ENCODE measurements at regions not wholly inside any gene's neighbourhood (a gene's known extent, or its start where the extent isn't known, plus 50 kb on each side); places are given as distances from the start of the nearest gene placed in this dataset.

- H3K27ac ChIP-seq (ENCODE audit: extremely low read length, insufficient read depth, low read length): no peak overlapping the region
- no peaks in the 10 kb centered on the region for H4K20me1 ChIP-seq (ENCODE audit: insufficient read depth, low read length)
- H3K36me3 ChIP-seq (replicated peaks in 1 of 2; ENCODE audit: control insufficient read depth in 1 of 2, insufficient read depth in 2 of 2, low read length in 2 of 2): no peaks in the 10 kb centered on the region
- H2AFZ ChIP-seq (ENCODE audit: low read length): no peak overlapping the region
- peaks cover 40% of the 10 kb centered on the region for H3K9me3 ChIP-seq (ENCODE audit: low read length)
- BruUV-seq (replicated peaks): no TSS peak
- ChIA-PET POLR2A (no interaction called here), CTCF (ENCODE audit: low intra/inter-chr PET ratio, low total read pairs) (no interaction called here)
- DNase-seq (ENCODE audit: low spot score) (no peak), FAIRE-seq (no peak), ATAC-seq (no peak)
- no peaks in the 10 kb centered on the region for H3K79me2 ChIP-seq (ENCODE audit: insufficient read depth, low read length)
- intact Hi-C loops (cut with micrococcal nuclease; ENCODE audit: unreplicated experiment): no loop called here
- H3K9ac ChIP-seq (ENCODE audit: insufficient read depth, low read depth, low read length): no peak overlapping the region
- H3K4me1 ChIP-seq (ENCODE audit: insufficient read depth, low read length): no peaks in the 10 kb centered on the region
- 6% methylated on average over 1 of the region's 1 CpG for WGBS (ENCODE audit: low lambda C conversion rate)
- TF ChIP-seq ZNF782 (CRISPR knock-in tag; IDR thresholded peaks at IDR 0.05; ENCODE audit: borderline replicate concordance) (no peak), POLR2G (IDR thresholded peaks at IDR 0.05; ENCODE audit: low read depth, low read length) (no peak), ZBTB33 (CRISPR knock-in tag; IDR thresholded peaks at IDR 0.05) (no peak), ZMYM2 (CRISPR knock-in tag; IDR thresholded peaks at IDR 0.05) (no peak), ZNF703 (CRISPR knock-in tag; IDR thresholded peaks at IDR 0.05; ENCODE audit: borderline replicate concordance) (no peak), MIXL1 (CRISPR knock-in tag; IDR thresholded peaks at IDR 0.05) (no peak), TOE1 (CRISPR knock-in tag; IDR thresholded peaks at IDR 0.05) (no peak)
- H3K4me3 ChIP-seq (replicated peaks in 1 of 3; ENCODE audit: insufficient read depth in 1 of 3, low read depth in 2 of 3, low read length in 3 of 3): no peak overlapping the region
- no peaks in the 10 kb centered on the region for H3K27me3 ChIP-seq (ENCODE audit: control insufficient read depth in 1 of 2, insufficient read depth in 2 of 2, low read length in 2 of 2)
- H3K4me2 ChIP-seq (ENCODE audit: low read depth, low read length): no peak overlapping the region
- in situ Hi-C loops (cut with HindIII; ENCODE audit: extremely low pct_ligation_motif_present, low pct_unique_long_range_greater_than_20kb): no loop called here
Measured at GRCh38 chr4:179040259-179040658, 1598.0 kb upstream of the AGA start.

- in situ Hi-C loops (cut with HindIII; ENCODE audit: extremely low pct_ligation_motif_present, low pct_unique_long_range_greater_than_20kb) (no loop called here), intact Hi-C loops (cut with micrococcal nuclease; ENCODE audit: unreplicated experiment) (no loop called here)
- Histone ChIP-seq H3K4me2 (ENCODE audit: low read depth, low read length) (no peak overlapping the region), H2AFZ (ENCODE audit: low read length) (no peak overlapping the region), H3K9ac (ENCODE audit: insufficient read depth, low read depth, low read length) (no peak overlapping the region), H3K27ac (ENCODE audit: extremely low read length, insufficient read depth, low read length) (no peak overlapping the region), H4K20me1 (ENCODE audit: insufficient read depth, low read length) (no peaks in the 10 kb centered on the region), H3K4me3 (replicated peaks in 1 of 3; ENCODE audit: insufficient read depth in 1 of 3, low read depth in 2 of 3, low read length in 3 of 3) (no peak overlapping the region), H3K27me3 (ENCODE audit: control insufficient read depth in 1 of 2, insufficient read depth in 2 of 2, low read length in 2 of 2) (no peaks in the 10 kb centered on the region), H3K4me1 (ENCODE audit: insufficient read depth, low read length) (no peaks in the 10 kb centered on the region), H3K9me3 (ENCODE audit: low read length) (peaks cover 26% of the 10 kb centered on the region), H3K79me2 (ENCODE audit: insufficient read depth, low read length) (no peaks in the 10 kb centered on the region), H3K36me3 (replicated peaks in 1 of 2; ENCODE audit: control insufficient read depth in 1 of 2, insufficient read depth in 2 of 2, low read length in 2 of 2) (no peaks in the 10 kb centered on the region)
- CTCF ChIA-PET (ENCODE audit: low intra/inter-chr PET ratio, low total read pairs): no interaction called here
- FAIRE-seq: no peak
- no peak for ATAC-seq
- POLR2A ChIA-PET: no interaction called here
- 2% methylated on average over 6 of the region's 6 CpGs for WGBS (ENCODE audit: low lambda C conversion rate)
- BruUV-seq (replicated peaks): no TSS peak
- no peak for DNase-seq (ENCODE audit: low spot score)
- TF ChIP-seq CREB1 (IDR thresholded peaks at IDR 0.05) (no peak), CREB1 (CRISPR knock-in tag; IDR thresholded peaks at IDR 0.05) (no peak), HDAC1 (CRISPR knock-in tag; IDR thresholded peaks at IDR 0.05) (no peak), HMGXB3 (CRISPR knock-in tag; IDR thresholded peaks at IDR 0.05; ENCODE audit: borderline replicate concordance) (no peak), BORCS8-MEF2B (CRISPR knock-in tag; IDR thresholded peaks at IDR 0.05) (no peak), ZNF256 (CRISPR knock-in tag; conservative IDR thresholded peaks at IDR 0.05) (no peak), FOXO1 (CRISPR knock-in tag; IDR thresholded peaks at IDR 0.05) (no peak), ZNF24 (IDR thresholded peaks at IDR 0.05) (no peak)
Measured at GRCh38 chr4:179048839-179049453, 1606.7 kb upstream of the AGA start.

Data from HepG2 (cell line).